WTC11 (cell line): ENCODE measurements at regions not wholly inside any gene's neighbourhood (a gene's known extent, or its start where the extent isn't known, plus 50 kb on each side); places are given as distances from the start of the nearest gene placed in this dataset.

ENCODE experiments used
- ATAC-seq: fragments of 200-7000 bp; cut with Tn5 transposase; 2 replicates; pipeline ENCODE4 v1.10.0; 2021; ENCODE audit warnings: mild to moderate bottlenecking, moderate library complexity
- CTCF ChIA-PET: fragments of 300-600 bp; sonication (Branson Sonifier 250); formaldehyde crosslinking; loops from one replicate; lab custom pipeline; 2021; ENCODE audit warnings: antibody characterized with exemption; lab: Charles Lee
- POLR2A ChIA-PET: fragments of 350-600 bp; sonication (Branson Sonifier 250); formaldehyde crosslinking; loops from one replicate; lab custom pipeline; 2021; ENCODE audit warnings: antibody characterized with exemption; lab: Charles Lee
- DNase-seq: peaks from one replicate; pipeline ENCODE4 v3.0.0; 2021; ENCODE audit warnings: low spot score
- H3K27ac Mint-ChIP-seq: 2 replicates; pipeline ENCODE4 v1.8.0; 2021; ENCODE audit warnings: mixed read lengths
- H3K27me3 Mint-ChIP-seq: 2 replicates; pipeline ENCODE4 v1.8.0; 2021; ENCODE audit warnings: low read depth, mild to moderate bottlenecking, moderate library complexity, mixed read lengths
- H3K36me3 Mint-ChIP-seq: 2 replicates; pipeline ENCODE4 v1.8.0; 2021; ENCODE audit warnings: mixed read lengths
- H3K4me1 Mint-ChIP-seq: 2 replicates; pipeline ENCODE4 v1.8.0; 2022; ENCODE audit warnings: mixed read lengths
- H3K4me3 Mint-ChIP-seq: 2 replicates; pipeline ENCODE4 v1.8.0; 2021; ENCODE audit warnings: mild to moderate bottlenecking, moderate library complexity, mixed read lengths
- H3K9me3 Mint-ChIP-seq: 2 replicates; pipeline ENCODE4 v1.8.0; 2021; ENCODE audit warnings: mixed read lengths
- CBFB ChIP-seq: sonication (generic); formaldehyde crosslinking; IDR thresholded peaks from 2 replicates; pipeline ENCODE4 v1.8.1; 2022; ENCODE audit warnings: mild to moderate bottlenecking, low read depth, missing genetic modification reagents
- FOXP1 ChIP-seq: sonication (generic); formaldehyde crosslinking; IDR thresholded peaks from 2 replicates; pipeline ENCODE4 v1.8.0; 2022; ENCODE audit warnings: missing genetic modification reagents, mild to moderate bottlenecking, moderate library complexity, borderline replicate concordance
- GABPB1 ChIP-seq: sonication (generic); formaldehyde crosslinking; IDR thresholded peaks from 2 replicates; pipeline ENCODE4 v1.8.1; 2023; ENCODE audit warnings: mild to moderate bottlenecking, missing genetic modification reagents
- KAT7 ChIP-seq: sonication (generic); formaldehyde crosslinking; IDR thresholded peaks from 2 replicates; pipeline ENCODE4 v1.8.1; 2023; ENCODE audit warnings: missing genetic modification reagents, mild to moderate bottlenecking, borderline replicate concordance
- MYBL2 ChIP-seq: sonication (generic); formaldehyde crosslinking; IDR thresholded peaks from 2 replicates; pipeline ENCODE4 v1.8.1; 2023; ENCODE audit warnings: mild to moderate bottlenecking, moderate library complexity, missing genetic modification reagents
- RELA ChIP-seq: sonication (generic); formaldehyde crosslinking; IDR thresholded peaks from 2 replicates; pipeline ENCODE4 v1.8.1; 2022; ENCODE audit warnings: missing genetic modification reagents, mild to moderate bottlenecking, borderline replicate concordance
- TP53 ChIP-seq: sonication (generic); formaldehyde crosslinking; IDR thresholded peaks from 2 replicates; pipeline ENCODE4 v1.8.1; 2023; ENCODE audit warnings: mild to moderate bottlenecking, missing genetic modification reagents
- ZBTB21 ChIP-seq: sonication (generic); formaldehyde crosslinking; IDR thresholded peaks from 2 replicates; pipeline ENCODE4 v1.8.1; 2023; ENCODE audit warnings: mild to moderate bottlenecking, missing genetic modification reagents, borderline replicate concordance
- ZNF219 ChIP-seq: sonication (generic); formaldehyde crosslinking; IDR thresholded peaks from 2 replicates; pipeline ENCODE4 v1.8.0; 2023; ENCODE audit warnings: missing genetic modification reagents, mild to moderate bottlenecking, borderline replicate concordance
- ZNF232 ChIP-seq: sonication (generic); formaldehyde crosslinking; IDR thresholded peaks from 2 replicates; pipeline ENCODE4 v1.8.0; 2022; ENCODE audit warnings: mild to moderate bottlenecking, missing genetic modification reagents
- ZNF317 ChIP-seq: sonication (generic); formaldehyde crosslinking; IDR thresholded peaks from 2 replicates; pipeline ENCODE4 v1.8.1; 2023; ENCODE audit warnings: low read depth, mild to moderate bottlenecking, moderate library complexity, missing genetic modification reagents, borderline replicate concordance
- ZNF416 ChIP-seq: fragments of 250-450 bp; sonication (Bioruptor Pico); IDR thresholded peaks from 2 replicates; pipeline ENCODE4 v1.9.0; 2021; ENCODE audit warnings: mild to moderate bottlenecking, inconsistent platforms
- TF ChIP-seq, protein P1 (sequence below): sonication (generic); formaldehyde crosslinking; IDR thresholded peaks from 2 replicates; pipeline ENCODE4 v1.8.0; 2022; ENCODE audit warnings: mild to moderate bottlenecking, missing genetic modification reagents
- TF ChIP-seq, protein P2 (sequence below): fragments of 250-450 bp; sonication (Bioruptor Pico); conservative IDR thresholded peaks from 2 replicates; pipeline ENCODE4 v1.9.0; 2021; ENCODE audit warnings: mild to moderate bottlenecking
- TF ChIP-seq, protein P3 (sequence below): sonication (generic); formaldehyde crosslinking; conservative IDR thresholded peaks from 2 replicates; pipeline ENCODE4 v1.8.1; 2022; ENCODE audit warnings: mild to moderate bottlenecking, missing genetic modification reagents
- TF ChIP-seq, protein P4 (sequence below): sonication (generic); formaldehyde crosslinking; IDR thresholded peaks from 2 replicates; pipeline ENCODE4 v1.8.0; 2023; ENCODE audit warnings: mild to moderate bottlenecking, missing genetic modification reagents
- TF ChIP-seq, protein P5 (sequence below): sonication (generic); formaldehyde crosslinking; IDR thresholded peaks from 2 replicates; pipeline ENCODE4 v1.8.0; 2022; ENCODE audit warnings: mild to moderate bottlenecking, missing genetic modification reagents
- TF ChIP-seq, protein P6 (sequence below): sonication (generic); formaldehyde crosslinking; IDR thresholded peaks from 2 replicates; pipeline ENCODE4 v1.8.1; 2022; ENCODE audit warnings: mild to moderate bottlenecking, missing genetic modification reagents, moderate library complexity, borderline replicate concordance
- TF ChIP-seq, protein P7 (sequence below): sonication (generic); formaldehyde crosslinking; IDR thresholded peaks from 2 replicates; pipeline ENCODE4 v1.8.1; 2023; ENCODE audit warnings: mild to moderate bottlenecking, missing genetic modification reagents

DNA sequence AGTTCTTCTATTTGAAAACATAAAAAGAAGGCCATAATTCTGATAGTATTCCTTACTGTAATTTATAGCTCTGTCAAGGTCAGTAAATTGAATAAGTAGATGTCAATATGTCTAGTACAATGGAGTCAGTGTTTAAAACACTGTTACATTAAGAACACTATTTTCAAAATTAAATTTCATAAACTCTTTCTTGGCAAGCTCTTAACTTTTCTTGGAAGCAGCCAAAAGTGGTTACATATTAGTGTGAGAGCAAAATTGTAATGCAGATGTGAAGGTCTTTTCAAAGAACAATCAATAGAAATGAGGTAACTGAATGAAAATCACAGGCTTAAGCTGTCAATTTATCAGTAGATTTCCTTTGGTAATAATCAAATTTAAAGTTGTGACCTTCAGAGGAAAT lies 722.4 kb upstream of the NOVA1 start:
- no peak for TF ChIP-seq ZNF219 (CRISPR knock-in tag)
- TF ChIP-seq GABPB1 (CRISPR knock-in tag) = no peak
- TF ChIP-seq, protein P1, sequence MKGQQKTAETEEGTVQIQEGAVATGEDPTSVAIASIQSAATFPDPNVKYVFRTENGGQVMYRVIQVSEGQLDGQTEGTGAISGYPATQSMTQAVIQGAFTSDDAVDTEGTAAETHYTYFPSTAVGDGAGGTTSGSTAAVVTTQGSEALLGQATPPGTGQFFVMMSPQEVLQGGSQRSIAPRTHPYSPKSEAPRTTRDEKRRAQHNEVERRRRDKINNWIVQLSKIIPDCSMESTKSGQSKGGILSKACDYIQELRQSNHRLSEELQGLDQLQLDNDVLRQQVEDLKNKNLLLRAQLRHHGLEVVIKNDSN (CRISPR knock-in tag) = no peak
- no peak for TF ChIP-seq ZNF317 (CRISPR knock-in tag)
- TF ChIP-seq, protein P2, sequence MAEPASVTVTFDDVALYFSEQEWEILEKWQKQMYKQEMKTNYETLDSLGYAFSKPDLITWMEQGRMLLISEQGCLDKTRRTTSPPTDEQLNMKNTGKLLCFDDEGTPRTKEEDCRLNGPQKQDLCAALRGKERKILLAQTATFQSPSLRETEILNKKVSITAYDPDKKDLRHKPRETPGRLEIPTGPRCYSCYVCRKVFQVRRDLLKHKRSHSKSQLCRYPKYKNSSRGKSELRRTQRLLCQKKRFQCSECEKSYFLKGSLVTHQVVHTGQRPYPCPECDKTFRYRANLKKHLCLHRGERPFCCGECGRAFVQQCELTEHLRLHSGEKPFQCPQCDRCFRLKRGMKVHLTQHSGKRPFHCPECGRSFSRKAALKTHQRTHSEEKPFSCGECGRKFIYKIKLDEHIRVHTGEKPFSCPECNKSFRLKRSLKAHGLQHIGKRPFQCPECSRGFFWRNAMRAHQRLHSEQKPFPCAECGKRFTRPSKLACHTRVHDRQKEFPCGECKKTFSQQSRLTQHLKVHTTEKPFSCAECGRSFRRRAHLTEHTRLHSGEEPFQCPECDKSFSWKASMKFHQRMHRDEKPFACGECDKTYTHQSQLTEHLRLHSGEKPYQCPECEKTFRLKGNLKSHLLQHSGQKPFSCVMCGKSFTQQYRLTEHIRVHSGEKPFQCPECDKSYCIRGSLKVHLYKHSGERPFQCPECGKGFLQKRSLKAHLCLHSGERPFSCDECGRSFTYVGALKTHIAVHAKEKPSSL (CRISPR knock-in tag) = no peak
- TF ChIP-seq, protein P3, sequence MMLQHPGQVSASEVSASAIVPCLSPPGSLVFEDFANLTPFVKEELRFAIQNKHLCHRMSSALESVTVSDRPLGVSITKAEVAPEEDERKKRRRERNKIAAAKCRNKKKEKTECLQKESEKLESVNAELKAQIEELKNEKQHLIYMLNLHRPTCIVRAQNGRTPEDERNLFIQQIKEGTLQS (CRISPR knock-in tag) = no peak
- TF ChIP-seq MYBL2 = no peak
- no peak for TF ChIP-seq ZNF232 (CRISPR knock-in tag)
- TF ChIP-seq KAT7 (CRISPR knock-in tag) = no peak
- TF ChIP-seq, protein P4, sequence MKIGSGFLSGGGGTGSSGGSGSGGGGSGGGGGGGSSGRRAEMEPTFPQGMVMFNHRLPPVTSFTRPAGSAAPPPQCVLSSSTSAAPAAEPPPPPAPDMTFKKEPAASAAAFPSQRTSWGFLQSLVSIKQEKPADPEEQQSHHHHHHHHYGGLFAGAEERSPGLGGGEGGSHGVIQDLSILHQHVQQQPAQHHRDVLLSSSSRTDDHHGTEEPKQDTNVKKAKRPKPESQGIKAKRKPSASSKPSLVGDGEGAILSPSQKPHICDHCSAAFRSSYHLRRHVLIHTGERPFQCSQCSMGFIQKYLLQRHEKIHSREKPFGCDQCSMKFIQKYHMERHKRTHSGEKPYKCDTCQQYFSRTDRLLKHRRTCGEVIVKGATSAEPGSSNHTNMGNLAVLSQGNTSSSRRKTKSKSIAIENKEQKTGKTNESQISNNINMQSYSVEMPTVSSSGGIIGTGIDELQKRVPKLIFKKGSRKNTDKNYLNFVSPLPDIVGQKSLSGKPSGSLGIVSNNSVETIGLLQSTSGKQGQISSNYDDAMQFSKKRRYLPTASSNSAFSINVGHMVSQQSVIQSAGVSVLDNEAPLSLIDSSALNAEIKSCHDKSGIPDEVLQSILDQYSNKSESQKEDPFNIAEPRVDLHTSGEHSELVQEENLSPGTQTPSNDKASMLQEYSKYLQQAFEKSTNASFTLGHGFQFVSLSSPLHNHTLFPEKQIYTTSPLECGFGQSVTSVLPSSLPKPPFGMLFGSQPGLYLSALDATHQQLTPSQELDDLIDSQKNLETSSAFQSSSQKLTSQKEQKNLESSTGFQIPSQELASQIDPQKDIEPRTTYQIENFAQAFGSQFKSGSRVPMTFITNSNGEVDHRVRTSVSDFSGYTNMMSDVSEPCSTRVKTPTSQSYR (CRISPR knock-in tag) = no peak
- TF ChIP-seq RELA (CRISPR knock-in tag) = no peak
- TF ChIP-seq, protein P5, sequence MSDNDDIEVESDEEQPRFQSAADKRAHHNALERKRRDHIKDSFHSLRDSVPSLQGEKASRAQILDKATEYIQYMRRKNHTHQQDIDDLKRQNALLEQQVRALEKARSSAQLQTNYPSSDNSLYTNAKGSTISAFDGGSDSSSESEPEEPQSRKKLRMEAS (CRISPR knock-in tag) = no peak
- no peak for TF ChIP-seq ZBTB21 (CRISPR knock-in tag)
- TF ChIP-seq ZNF416 (CRISPR knock-in tag) = no peak
- TF ChIP-seq FOXP1 (CRISPR knock-in tag) = no peak
- no peak for TF ChIP-seq TP53 (CRISPR knock-in tag)
- TF ChIP-seq, protein P6, sequence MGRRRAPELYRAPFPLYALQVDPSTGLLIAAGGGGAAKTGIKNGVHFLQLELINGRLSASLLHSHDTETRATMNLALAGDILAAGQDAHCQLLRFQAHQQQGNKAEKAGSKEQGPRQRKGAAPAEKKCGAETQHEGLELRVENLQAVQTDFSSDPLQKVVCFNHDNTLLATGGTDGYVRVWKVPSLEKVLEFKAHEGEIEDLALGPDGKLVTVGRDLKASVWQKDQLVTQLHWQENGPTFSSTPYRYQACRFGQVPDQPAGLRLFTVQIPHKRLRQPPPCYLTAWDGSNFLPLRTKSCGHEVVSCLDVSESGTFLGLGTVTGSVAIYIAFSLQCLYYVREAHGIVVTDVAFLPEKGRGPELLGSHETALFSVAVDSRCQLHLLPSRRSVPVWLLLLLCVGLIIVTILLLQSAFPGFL (CRISPR knock-in tag) = no peak
- TF ChIP-seq, protein P7, sequence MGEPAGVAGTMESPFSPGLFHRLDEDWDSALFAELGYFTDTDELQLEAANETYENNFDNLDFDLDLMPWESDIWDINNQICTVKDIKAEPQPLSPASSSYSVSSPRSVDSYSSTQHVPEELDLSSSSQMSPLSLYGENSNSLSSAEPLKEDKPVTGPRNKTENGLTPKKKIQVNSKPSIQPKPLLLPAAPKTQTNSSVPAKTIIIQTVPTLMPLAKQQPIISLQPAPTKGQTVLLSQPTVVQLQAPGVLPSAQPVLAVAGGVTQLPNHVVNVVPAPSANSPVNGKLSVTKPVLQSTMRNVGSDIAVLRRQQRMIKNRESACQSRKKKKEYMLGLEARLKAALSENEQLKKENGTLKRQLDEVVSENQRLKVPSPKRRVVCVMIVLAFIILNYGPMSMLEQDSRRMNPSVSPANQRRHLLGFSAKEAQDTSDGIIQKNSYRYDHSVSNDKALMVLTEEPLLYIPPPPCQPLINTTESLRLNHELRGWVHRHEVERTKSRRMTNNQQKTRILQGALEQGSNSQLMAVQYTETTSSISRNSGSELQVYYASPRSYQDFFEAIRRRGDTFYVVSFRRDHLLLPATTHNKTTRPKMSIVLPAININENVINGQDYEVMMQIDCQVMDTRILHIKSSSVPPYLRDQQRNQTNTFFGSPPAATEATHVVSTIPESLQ (CRISPR knock-in tag) = no peak
- TF ChIP-seq CBFB (CRISPR knock-in tag) = no peak
- ChIA-PET CTCF (no interaction called here), POLR2A (no interaction called here)
- no peaks in the 10 kb centered on the region for H3K4me1 Mint-ChIP-seq
- ATAC-seq (no peak), DNase-seq (no peak)
- no peaks in the 10 kb centered on the region for H3K27me3 Mint-ChIP-seq
- no peak overlapping the region for H3K4me3 Mint-ChIP-seq
- peaks cover 12% of the 10 kb centered on the region for H3K36me3 Mint-ChIP-seq
- peaks cover 21% of the 10 kb centered on the region for H3K9me3 Mint-ChIP-seq
- no peak overlapping the region for H3K27ac Mint-ChIP-seq
